Activated naive CD8-positive, alpha-beta T cell treated with anti-CD3 and anti-CD28 coated beads for 36 hours (primary cell): ENCODE measurements at regions not wholly inside any gene's neighbourhood (a gene's known extent, or its start where the extent isn't known, plus 50 kb on each side); places are given as distances from the start of the nearest gene placed in this dataset.

Experiments
- DNase-seq: peaks from one replicate; pipeline ENCODE4 v3.0.0; 2021
- H3K27ac Mint-ChIP-seq: one replicate; pipeline ENCODE4 v1.8.0; 2022; ENCODE audit warnings: mild to moderate bottlenecking, moderate library complexity, mixed read lengths
- H3K27me3 Mint-ChIP-seq: one replicate; pipeline ENCODE4 v1.8.0; 2022; ENCODE audit warnings: mild to moderate bottlenecking, mixed read lengths
- H3K36me3 Mint-ChIP-seq: one replicate; pipeline ENCODE4 v1.8.0; 2021; ENCODE audit warnings: mild to moderate bottlenecking, mixed read lengths
- H3K4me1 Mint-ChIP-seq: one replicate; pipeline ENCODE4 v1.8.0; 2021; ENCODE audit warnings: mixed read lengths
- H3K4me3 Mint-ChIP-seq: one replicate; pipeline ENCODE4 v1.8.0; 2022; ENCODE audit warnings: mild to moderate bottlenecking, moderate library complexity, mixed read lengths
- H3K9me3 Mint-ChIP-seq: one replicate; pipeline ENCODE4 v1.8.0; 2022; ENCODE audit warnings: mixed read lengths

DNA sequence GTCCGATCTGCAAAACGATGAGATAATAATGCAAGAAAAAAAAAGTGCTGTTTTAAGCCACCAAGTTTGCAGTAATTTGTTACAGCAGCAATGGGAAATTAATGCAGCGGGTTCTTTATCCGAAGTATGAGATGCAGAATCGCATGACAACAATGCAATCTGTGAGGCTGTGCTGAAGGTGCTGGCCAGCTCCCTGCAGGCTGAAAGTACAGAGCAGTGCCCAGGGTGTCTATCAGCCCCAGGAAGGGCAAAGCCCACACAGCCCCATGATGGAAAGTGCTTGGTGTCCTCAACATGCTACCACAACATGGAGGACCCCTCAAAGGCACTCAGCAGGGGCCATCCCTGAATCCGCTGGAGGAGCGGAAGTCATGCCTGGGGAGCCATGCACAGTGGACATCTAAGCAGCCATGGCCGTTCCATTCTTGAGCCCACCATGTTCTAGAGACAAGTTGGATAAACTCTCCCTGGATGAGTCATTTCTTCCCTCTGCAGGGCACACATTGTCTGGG is 199.5 kb upstream of the PFKP start:
- Mint-ChIP-seq H3K27me3 (peaks cover 9% of the 10 kb centered on the region), H3K36me3 (no peaks in the 10 kb centered on the region), H3K27ac (no peak overlapping the region)

DNA sequence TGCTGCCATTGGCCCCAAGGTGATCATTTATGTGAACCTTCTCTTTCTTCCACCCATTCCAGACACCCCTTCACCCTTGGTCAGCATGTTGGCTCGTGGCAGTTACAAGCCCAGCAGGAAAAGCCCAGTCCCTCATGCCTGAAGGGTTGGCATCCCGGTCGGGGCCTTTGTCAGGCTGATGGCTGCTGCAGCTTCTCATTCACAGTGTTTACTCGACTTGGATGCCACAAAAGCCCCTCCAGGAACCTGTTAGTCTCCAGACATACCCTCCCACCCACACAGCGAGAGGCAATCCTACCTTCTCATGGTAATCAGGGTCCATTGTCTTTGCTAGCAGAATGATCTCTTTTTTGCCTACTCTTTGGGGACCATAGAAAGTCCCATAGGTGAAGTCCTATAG is 200.8 kb upstream of the PFKP start:
- H3K4me1 Mint-ChIP-seq, result no peaks in the 10 kb centered on the region
- H3K9me3 Mint-ChIP-seq, result no peaks in the 10 kb centered on the region
- H3K27ac Mint-ChIP-seq, result no peak overlapping the region
- H3K27me3 Mint-ChIP-seq, result peaks cover 9% of the 10 kb centered on the region
- H3K36me3 Mint-ChIP-seq, result no peaks in the 10 kb centered on the region
- no peak for DNase-seq
- no peak overlapping the region for H3K4me3 Mint-ChIP-seq

More for the DNA sequence above, 199.5 kb upstream of the PFKP start:
- H3K4me3 Mint-ChIP-seq, result no peak overlapping the region
- H3K9me3 Mint-ChIP-seq, result no peaks in the 10 kb centered on the region
- H3K4me1 Mint-ChIP-seq, result no peaks in the 10 kb centered on the region
- DNase-seq, result no peak

DNA sequence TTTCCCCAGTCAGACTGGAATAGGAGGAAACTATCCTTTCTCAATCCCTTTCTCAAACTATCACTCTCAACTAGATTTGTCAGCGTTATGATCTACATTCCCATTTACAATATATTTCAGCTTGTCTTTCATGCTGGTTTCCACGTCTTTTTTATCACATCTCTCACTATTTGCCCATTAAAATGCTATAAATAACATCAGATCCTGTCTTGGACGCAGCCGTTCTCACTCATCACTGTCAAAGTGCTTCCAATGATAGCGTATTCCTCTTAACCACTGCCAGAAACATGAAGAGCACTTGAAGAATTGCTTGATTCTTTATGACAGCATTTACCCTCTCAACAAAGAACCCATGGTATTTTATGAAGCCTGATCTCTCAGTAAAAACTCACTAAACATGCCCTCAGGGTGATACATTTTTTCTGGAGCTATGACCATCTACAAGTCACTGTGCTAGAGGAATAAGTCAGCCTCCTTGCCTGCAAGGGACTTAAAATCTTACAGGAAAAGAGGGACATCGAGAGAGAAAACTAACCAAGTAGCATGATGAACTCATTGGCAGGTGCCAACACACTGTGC is 205.6 kb upstream of the PFKP start:
- no peaks in the 10 kb centered on the region for H3K4me1 Mint-ChIP-seq
- no peak for DNase-seq
- peaks cover 5% of the 10 kb centered on the region for H3K27me3 Mint-ChIP-seq
- no peak overlapping the region for H3K27ac Mint-ChIP-seq
- no peak overlapping the region for H3K4me3 Mint-ChIP-seq
- H3K9me3 Mint-ChIP-seq, result peaks cover 8% of the 10 kb centered on the region
- no peaks in the 10 kb centered on the region for H3K36me3 Mint-ChIP-seq

DNA sequence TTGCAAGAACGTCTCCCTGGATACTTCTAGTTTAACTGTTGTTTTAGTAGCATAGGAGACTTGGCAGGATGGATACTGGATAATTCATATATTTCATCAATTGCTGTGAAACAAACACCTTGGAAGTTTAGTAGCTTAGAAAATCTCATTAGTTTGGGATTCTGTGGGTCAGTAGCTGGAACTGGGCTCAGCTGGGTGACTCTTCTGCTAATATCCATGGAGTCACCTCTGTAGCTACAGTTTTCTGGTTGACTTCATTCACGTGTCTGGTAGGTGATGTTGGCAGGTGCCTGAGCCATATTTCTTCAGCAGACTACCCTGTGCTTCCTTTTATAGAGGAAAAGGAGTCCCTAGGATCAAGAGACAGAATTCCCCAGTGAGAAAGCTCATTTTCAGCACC is 208.9 kb upstream of the PFKP start:
- H3K36me3 Mint-ChIP-seq, result no peaks in the 10 kb centered on the region
- peaks cover 21% of the 10 kb centered on the region for H3K27me3 Mint-ChIP-seq
- no peaks in the 10 kb centered on the region for H3K4me1 Mint-ChIP-seq
- no peak overlapping the region for H3K4me3 Mint-ChIP-seq
- H3K27ac Mint-ChIP-seq, result no peak overlapping the region
- DNase-seq, result no peak
- H3K9me3 Mint-ChIP-seq, result peaks cover 8% of the 10 kb centered on the region

DNA sequence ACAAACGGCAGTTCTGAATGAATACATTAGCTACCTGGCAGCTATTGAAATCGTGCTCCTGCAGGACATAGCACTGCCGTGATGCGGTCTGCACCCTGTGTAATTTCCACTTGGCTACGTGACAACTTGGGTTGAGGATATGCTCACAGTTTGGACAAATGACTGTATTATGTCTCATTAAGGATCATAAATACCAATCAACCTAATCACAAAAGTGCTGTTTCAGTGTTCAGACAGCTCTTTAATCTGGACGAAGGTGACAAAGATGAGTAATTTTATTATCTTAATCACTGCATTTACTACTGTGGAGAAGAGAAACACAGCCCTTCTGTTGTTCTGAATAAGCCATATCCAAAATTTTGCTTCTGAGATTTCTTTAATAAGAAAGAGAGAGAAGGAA is 210.8 kb upstream of the PFKP start:
- Mint-ChIP-seq H3K27ac (no peak overlapping the region), H3K4me3 (no peak overlapping the region), H3K36me3 (no peaks in the 10 kb centered on the region), H3K4me1 (no peaks in the 10 kb centered on the region), H3K27me3 (peaks cover 25% of the 10 kb centered on the region), H3K9me3 (peaks cover 8% of the 10 kb centered on the region)
- no peak for DNase-seq

DNA sequence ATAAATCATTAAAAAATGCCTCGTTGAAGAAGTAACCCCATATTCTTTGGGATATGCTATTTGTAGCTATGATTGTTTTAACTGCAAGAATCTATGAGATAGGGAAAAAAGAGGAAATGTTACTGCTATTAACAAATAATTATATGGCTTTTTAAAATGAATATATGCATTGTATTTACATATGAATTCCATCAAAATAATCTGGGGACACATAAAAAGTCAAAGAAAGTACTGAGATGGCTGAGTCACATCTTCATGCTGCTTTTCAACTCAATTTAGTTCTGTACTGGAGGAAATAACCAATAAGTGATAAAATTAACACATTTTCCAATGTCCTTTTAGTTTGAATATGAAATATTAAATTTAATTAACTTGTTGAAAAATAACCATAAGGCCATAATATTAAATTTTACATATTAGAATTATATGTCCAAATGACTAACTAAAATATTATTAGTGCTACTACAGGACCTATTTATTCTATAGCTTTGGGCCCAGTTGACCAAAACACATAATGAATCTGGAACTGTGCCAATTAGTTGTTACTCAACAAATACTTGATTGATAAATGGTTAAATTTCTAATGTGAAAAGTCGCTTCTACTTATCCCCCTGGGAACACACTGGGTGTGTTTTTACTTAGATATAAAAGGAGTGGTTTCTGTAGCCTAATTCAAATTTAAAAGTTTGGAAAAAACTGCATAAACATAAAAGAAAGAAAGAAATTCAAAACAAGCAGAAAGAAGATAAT is 214.6 kb upstream of the PFKP start:
- Mint-ChIP-seq H3K4me3 (no peak overlapping the region), H3K27ac (no peak overlapping the region), H3K4me1 (no peaks in the 10 kb centered on the region), H3K27me3 (peaks cover 25% of the 10 kb centered on the region), H3K36me3 (no peaks in the 10 kb centered on the region), H3K9me3 (no peaks in the 10 kb centered on the region)
- DNase-seq, result no peak

DNA sequence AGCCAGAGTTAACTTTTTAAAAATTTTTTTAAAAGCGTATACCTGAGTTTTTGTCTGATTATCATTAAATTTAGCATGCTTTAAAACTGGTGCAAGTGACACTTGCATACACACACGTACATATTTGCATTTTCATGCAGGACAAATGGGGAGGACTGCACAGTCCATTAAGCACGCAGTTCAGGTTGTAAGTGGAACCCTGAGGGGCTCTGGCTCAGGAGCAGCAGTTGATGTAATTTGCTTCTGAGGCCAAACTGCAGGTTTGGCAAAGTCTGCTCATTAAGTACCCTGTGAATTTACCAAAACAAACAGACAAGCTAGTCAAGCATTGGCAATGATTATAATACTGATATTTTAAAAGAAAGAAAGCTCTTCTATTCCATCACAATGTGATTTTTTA is 215.8 kb upstream of the PFKP start:
- Mint-ChIP-seq H3K9me3 (no peaks in the 10 kb centered on the region), H3K4me3 (no peak overlapping the region)

DNA sequence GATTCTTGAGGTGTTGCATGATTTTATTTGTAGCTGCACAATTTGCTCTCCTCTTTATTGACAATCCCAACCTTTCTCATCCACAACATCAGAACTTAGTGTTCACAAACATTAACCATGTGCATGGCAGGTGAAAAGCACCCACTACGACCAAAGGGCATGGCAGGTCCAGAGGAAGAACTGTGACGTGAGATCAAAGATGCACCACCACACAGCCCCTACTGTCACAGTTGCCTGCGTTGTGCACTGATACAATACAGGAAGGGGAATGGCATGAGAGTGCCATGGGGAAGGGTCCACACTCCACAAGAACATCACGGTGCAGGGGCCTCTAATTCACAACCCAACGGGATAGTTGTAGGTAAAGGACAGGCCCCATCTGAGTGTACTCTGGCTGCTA is 217.1 kb upstream of the PFKP start:
- Mint-ChIP-seq H3K4me1 (no peaks in the 10 kb centered on the region), H3K4me3 (no peak overlapping the region), H3K27ac (no peak overlapping the region), H3K27me3 (peaks cover 19% of the 10 kb centered on the region), H3K36me3 (no peaks in the 10 kb centered on the region), H3K9me3 (no peaks in the 10 kb centered on the region)
- no peak for DNase-seq

More for the DNA sequence above, 215.8 kb upstream of the PFKP start:
- H3K36me3 Mint-ChIP-seq, result no peaks in the 10 kb centered on the region
- no peaks in the 10 kb centered on the region for H3K4me1 Mint-ChIP-seq
- DNase-seq, result no peak
- H3K27ac Mint-ChIP-seq, result no peak overlapping the region
- H3K27me3 Mint-ChIP-seq, result peaks cover 22% of the 10 kb centered on the region

DNA sequence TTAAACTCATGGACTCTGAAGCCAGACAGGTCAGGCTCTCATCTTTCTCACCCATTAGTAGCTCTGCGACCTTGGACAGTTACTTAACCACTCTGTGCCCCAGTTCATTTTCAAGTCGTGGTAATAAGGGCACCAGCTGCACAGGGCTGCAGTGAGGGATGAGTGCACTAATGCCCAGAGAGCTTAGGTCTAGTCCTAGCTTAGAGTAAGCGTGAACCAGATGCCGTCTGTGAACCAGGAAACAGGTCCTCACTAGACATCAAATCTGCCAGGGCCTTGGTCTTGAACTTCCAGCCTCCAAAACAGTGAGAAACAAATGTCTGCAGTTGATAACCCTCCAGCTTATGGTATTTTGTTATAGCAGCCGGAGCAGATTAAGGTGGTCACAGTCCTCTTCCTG is 222.4 kb upstream of the PFKP start:
- Mint-ChIP-seq H3K27ac (no peak overlapping the region), H3K4me3 (no peak overlapping the region), H3K36me3 (no peaks in the 10 kb centered on the region), H3K27me3 (no peaks in the 10 kb centered on the region), H3K4me1 (no peaks in the 10 kb centered on the region), H3K9me3 (no peaks in the 10 kb centered on the region)
- DNase-seq, result no peak

DNA sequence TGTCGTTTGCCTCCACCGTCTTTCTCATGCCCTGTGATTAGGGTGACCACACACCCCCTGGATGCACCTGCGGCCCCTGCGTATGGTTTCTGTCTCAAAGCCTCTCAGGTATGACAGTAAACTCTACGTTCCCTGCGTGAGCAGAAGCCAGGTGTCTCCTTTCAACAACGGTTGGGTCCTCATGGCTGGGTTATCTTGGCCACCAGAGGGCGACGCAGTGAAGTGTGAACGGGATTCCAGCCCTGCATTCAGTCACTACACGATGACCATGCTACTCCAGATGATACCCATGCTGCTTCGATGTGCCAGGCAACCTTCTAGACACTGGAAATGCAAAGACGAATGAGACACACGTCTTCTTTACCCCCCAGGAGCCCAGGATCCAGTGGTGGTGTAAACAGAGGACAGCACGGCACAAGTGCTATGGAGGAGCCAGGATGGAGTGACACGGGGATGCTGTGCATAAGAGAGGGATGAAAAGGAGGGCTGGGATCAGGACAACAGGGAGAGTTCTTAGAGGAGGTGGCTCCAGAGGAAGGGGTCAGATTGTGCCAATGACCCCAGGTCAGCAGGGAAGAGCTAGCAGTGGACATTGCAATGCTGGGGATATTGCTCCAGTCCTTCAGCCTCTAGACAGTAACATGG is 228.1 kb upstream of the PFKP start:
- Mint-ChIP-seq H3K27ac (no peak overlapping the region), H3K36me3 (no peaks in the 10 kb centered on the region), H3K27me3 (peaks cover 13% of the 10 kb centered on the region), H3K9me3 (no peaks in the 10 kb centered on the region), H3K4me1 (no peaks in the 10 kb centered on the region), H3K4me3 (no peak overlapping the region)
- DNase-seq, result peak; percentile 19

DNA sequence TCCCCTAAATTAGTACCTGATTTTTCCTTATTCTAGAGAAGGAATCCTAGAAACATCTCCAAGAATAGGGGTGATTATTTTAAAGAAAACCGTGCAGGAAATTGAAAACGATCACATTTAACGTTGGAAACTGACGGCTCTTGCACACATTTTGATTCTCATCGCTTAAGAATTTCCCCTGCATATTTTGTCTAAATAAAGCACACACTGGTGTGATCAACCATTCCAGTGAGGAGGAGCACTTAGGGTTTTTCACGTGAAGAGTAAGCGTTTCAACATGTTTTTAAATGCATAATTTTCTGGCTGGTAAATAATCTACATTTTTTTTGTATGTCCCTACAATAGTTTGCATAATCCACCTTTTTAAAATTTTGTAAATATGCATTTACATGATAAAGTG is 229.7 kb upstream of the PFKP start:
- H3K9me3 Mint-ChIP-seq, result no peaks in the 10 kb centered on the region
- peaks cover 13% of the 10 kb centered on the region for H3K27me3 Mint-ChIP-seq
- no peak overlapping the region for H3K27ac Mint-ChIP-seq
- DNase-seq, result no peak
- H3K4me1 Mint-ChIP-seq, result no peaks in the 10 kb centered on the region
- H3K4me3 Mint-ChIP-seq, result no peak overlapping the region
- no peaks in the 10 kb centered on the region for H3K36me3 Mint-ChIP-seq

DNA sequence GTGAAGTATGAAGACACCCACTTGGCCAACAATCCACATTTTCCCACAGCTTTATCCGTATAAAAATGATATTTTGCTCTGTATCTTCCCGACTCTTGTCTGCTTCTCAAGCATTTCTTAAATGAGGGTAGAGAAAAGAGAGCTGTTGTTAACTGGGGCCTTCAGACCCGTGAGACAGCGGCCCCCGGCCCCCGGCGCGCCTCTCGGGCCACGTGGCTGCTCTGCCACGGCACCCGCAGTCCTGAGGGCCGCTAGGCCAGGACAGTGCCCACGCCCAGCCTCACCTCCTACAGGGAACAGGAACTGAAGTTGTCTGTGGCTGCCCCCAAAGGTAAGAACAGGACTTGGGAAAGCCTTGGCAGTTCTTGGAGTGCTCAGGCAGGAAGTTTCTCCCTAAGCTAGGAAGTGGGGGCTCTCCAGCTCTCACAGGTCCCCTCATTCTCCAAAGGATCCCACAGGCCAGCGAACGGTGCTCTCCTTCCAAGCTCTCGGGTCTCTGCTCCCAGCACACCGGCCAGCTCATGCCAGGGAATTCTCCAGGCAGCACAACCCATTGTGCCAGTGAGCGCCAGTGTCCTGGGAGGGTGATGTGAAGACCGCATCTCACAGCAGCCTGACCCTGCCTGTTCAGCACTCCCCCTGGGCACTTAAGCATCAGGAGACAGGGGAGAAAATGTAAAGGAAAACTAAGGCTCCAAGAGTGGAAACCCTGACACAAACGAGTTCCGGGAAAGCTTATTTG is 230.3 kb upstream of the PFKP start:
- DNase-seq, result no peak
- H3K9me3 Mint-ChIP-seq, result no peaks in the 10 kb centered on the region
- no peaks in the 10 kb centered on the region for H3K4me1 Mint-ChIP-seq
- H3K27me3 Mint-ChIP-seq, result peaks cover 13% of the 10 kb centered on the region
- no peaks in the 10 kb centered on the region for H3K36me3 Mint-ChIP-seq
- H3K27ac Mint-ChIP-seq, result no peak overlapping the region
- no peak overlapping the region for H3K4me3 Mint-ChIP-seq

DNA sequence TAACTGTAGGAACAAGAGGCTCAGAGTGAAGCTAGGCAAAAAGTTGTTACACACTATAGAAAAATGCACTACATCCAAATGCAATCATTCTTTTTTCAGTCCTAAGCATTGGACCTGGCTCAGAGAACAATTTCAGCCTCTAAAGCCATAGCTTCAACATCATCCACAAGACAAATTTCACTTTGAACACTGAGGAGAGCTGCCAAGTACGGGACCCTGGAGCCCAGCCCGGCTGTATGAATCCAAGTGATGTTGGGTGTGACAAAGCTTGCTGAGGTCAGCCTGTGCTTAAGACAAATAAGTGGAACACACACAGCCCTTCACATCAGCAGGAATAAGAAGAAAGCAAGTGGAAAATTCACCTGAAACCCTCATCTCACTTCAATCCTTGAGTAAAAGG is 233.1 kb upstream of the PFKP start:
- H3K4me1 Mint-ChIP-seq, result no peaks in the 10 kb centered on the region
- no peaks in the 10 kb centered on the region for H3K36me3 Mint-ChIP-seq
- peaks cover 10% of the 10 kb centered on the region for H3K27me3 Mint-ChIP-seq
- DNase-seq, result no peak
- no peaks in the 10 kb centered on the region for H3K9me3 Mint-ChIP-seq
- no peak overlapping the region for H3K27ac Mint-ChIP-seq
- H3K4me3 Mint-ChIP-seq, result no peak overlapping the region

DNA sequence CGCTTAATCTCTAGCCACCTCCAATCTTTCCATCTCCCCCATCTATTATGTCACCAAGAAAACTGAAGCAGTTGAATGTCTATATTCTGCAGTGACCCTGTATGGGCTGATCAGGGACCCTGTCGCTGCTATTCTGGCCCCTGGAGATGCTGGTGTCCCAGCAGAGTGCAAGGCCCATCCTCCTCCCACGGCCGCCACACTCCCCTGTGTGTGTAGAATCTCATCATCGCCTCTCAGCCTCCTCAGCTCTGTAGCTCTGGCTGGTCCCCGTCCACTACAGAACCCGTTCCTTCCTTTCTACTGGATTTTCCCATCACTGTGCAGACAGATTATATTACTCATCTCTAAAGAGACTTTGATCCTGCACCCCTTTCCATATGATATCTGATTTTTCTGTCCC is 235.8 kb upstream of the PFKP start:
- DNase-seq, result no peak
- Mint-ChIP-seq H3K4me1 (no peaks in the 10 kb centered on the region), H3K27me3 (no peaks in the 10 kb centered on the region), H3K4me3 (no peak overlapping the region), H3K36me3 (no peaks in the 10 kb centered on the region), H3K27ac (no peak overlapping the region), H3K9me3 (no peaks in the 10 kb centered on the region)

DNA sequence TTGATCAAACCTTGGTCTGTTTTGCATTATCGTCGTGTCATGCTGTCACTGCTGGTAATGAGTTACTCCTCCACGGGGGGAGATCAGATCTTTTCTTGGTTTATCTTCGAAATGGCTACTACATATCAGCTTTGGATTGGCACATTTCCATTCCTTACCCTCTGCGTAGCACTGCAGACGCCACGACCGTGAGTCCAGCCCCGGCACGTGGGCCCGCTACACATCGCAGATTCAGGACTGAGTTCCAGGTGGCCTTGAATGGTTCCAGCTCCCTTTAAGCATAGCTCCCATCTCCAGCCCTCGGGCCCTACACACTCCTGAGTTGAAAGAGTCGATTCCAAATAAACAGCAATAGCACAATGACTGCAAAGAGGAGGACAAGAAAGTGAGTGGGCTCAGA is 238.6 kb upstream of the PFKP start:
- H3K27ac Mint-ChIP-seq, result no peak overlapping the region
- DNase-seq, result no peak
- H3K4me3 Mint-ChIP-seq, result no peak overlapping the region
- H3K4me1 Mint-ChIP-seq, result no peaks in the 10 kb centered on the region
- H3K9me3 Mint-ChIP-seq, result no peaks in the 10 kb centered on the region
- H3K36me3 Mint-ChIP-seq, result no peaks in the 10 kb centered on the region
- peaks cover 6% of the 10 kb centered on the region for H3K27me3 Mint-ChIP-seq
